Activated CD4-positive, alpha-beta T cell treated with anti-CD3 and anti-CD28 coated beads, Interleukin-2, amount 50 U/mL, for 1 hour (primary cell): ENCODE measurements at regions not wholly inside any gene's neighbourhood (a gene's known extent, or its start where the extent isn't known, plus 50 kb on each side); places are given as distances from the start of the nearest gene placed in this dataset.
"Not testable (repeated sequence)": the region's sequence is repeated elsewhere in the genome, so short reads cannot be mapped to it uniquely, and the experiment has no call there.

Experiments used
- DNase-seq: peaks from one replicate; pipeline ENCODE4 v3.0.0-alpha.2; 2020

GRCh38 chr4:129254526-129254925 is 158.6 kb downstream of the C4orf33 start:
- no peak for DNase-seq

- no peak for DNase-seq
These were observed 165.6 kb downstream of the C4orf33 start for GRCh38 chr4:129261584-129261983.

GRCh38 chr4:129264008-129264657 is 168.2 kb downstream of the C4orf33 start:
- DNase-seq = no peak

- DNase-seq = no peak
These were observed 182.9 kb downstream of the C4orf33 start for GRCh38 chr4:129278868-129279267.

- no peak for DNase-seq
These were observed 186.3 kb downstream of the C4orf33 start for GRCh38 chr4:129282293-129282692.

- not testable (repeated sequence) for DNase-seq
These were observed 196.2 kb downstream of the C4orf33 start for GRCh38 chr4:129292194-129292593.

GRCh38 chr4:129314781-129315180 is 218.8 kb downstream of the C4orf33 start:
- no peak for DNase-seq

- no peak for DNase-seq
These were observed 227.0 kb downstream of the C4orf33 start for GRCh38 chr4:129322920-129323319.

- no peak for DNase-seq
These were observed 227.7 kb downstream of the C4orf33 start for GRCh38 chr4:129323658-129324057.

- DNase-seq = no peak
These were observed 230.9 kb downstream of the C4orf33 start for GRCh38 chr4:129326571-129327460.

GRCh38 chr4:129327637-129328036 is 231.7 kb downstream of the C4orf33 start:
- DNase-seq = no peak

- DNase-seq = no peak
These were observed 232.2 kb downstream of the C4orf33 start for GRCh38 chr4:129328162-129328561.

GRCh38 chr4:129334136-129334535 is 238.2 kb downstream of the C4orf33 start:
- DNase-seq = no peak

- DNase-seq = no peak
These were observed 239.3 kb downstream of the C4orf33 start for GRCh38 chr4:129335276-129335675.

- DNase-seq = no peak
These were observed 239.9 kb downstream of the C4orf33 start for GRCh38 chr4:129335818-129336217.

GRCh38 chr4:129336457-129337227 is 240.7 kb downstream of the C4orf33 start:
- DNase-seq = no peak

- no peak for DNase-seq
These were observed 241.3 kb downstream of the C4orf33 start for GRCh38 chr4:129337228-129337620.

GRCh38 chr4:129342819-129343408 is 247.0 kb downstream of the C4orf33 start:
- DNase-seq = no peak

- no peak for DNase-seq
These were observed 248.1 kb downstream of the C4orf33 start for GRCh38 chr4:129344058-129344457.

GRCh38 chr4:129345609-129346008 is 249.7 kb downstream of the C4orf33 start:
- no peak for DNase-seq

GRCh38 chr4:129346036-129346435 is 250.1 kb downstream of the C4orf33 start:
- no peak for DNase-seq

GRCh38 chr4:129346734-129347133 is 250.8 kb downstream of the C4orf33 start:
- no peak for DNase-seq
